ENCODE measurements at regions not wholly inside any gene's neighbourhood (a gene's known extent, or its start where the extent isn't known, plus 50 kb on each side); places are given as distances from the start of the nearest gene placed in this dataset.

DNA sequence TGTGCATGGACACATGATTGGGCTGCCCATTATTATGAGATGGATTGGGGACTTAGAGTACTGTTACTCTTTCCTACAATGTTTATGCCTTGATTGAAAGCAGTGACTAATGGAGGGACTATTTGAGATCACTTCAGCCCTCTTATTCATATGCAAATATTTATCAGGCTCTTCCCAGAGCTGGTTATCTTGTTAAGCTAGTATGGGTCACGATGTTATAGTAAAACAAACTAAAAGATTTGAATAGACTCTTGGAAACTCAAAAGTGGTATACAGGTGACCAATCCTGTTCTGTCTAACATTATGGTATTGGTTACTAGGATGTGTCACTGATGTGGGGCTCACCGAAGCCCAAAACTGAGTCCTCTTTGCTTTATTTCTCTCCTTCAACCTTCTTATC, 306.2 kb upstream of the CASK start:
- 67% methylated on average over 1 of the region's 2 CpGs for WGBS (ENCODE audit: insufficient coverage)

DNA sequence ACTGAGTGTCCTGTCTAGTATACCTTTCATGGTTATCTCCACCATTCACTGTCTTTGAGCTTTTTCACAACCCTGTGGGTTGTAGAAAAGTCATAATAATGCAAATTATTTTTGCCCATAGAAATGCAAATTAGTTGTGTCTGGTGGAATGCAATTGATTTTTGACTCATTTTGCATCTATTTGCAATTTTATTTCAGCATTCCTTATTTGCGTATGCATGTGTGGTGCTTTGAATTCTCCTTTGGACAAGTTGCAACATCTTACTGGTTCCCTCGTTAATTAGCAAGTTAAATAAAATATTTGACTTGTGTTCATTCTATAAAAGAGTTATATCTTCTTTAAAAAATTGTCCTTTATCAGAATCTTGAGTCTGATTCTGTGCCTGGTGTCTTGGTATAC, 297.3 kb upstream of the CASK start:
- Histone ChIP-seq H3K27ac (ENCODE audit: insufficient read depth in 1 of 2, low read depth in 1 of 2, low read length in 2 of 2, poor library complexity in 1 of 2, severe bottlenecking in 2 of 2) (no peak overlapping the region), H3K4me1 (ENCODE audit: control extremely low read depth in 1 of 4, control insufficient read depth in 4 of 4, insufficient read depth in 4 of 4, low read length in 3 of 4) (no peaks in the 10 kb centered on the region), H3K36me3 (ENCODE audit: control insufficient read depth in 4 of 4, insufficient read depth in 4 of 4, low read length in 3 of 4) (no peaks in the 10 kb centered on the region), H3K9me3 (ENCODE audit: control extremely low read depth in 1 of 5, control insufficient read depth in 4 of 5, insufficient read depth in 2 of 5, low read depth in 1 of 5, low read length in 4 of 5) (no peaks in the 10 kb centered on the region), H3K4me3 (ENCODE audit: control insufficient read depth in 1 of 7, extremely low read depth in 1 of 7, insufficient read depth in 4 of 7, low read depth in 2 of 7, low read length in 6 of 7) (no peak overlapping the region), H3K27me3 (replicated peaks in 2 of 5; ENCODE audit: control insufficient read depth in 4 of 5, insufficient read depth in 5 of 5, low read length in 4 of 5) (peaks cover 0 to 3% (median 0%) of the 10 kb centered on the region in 5 experiments)
- ChIA-PET CTCF (no interaction called here), POLR2A (no interaction called here)
- no peak for DNase-seq
- WGBS (ENCODE audit: insufficient coverage), result no CpG with 5 or more reads among the region's 2 CpGs

More for the DNA sequence above, 306.2 kb upstream of the CASK start:
- no peaks in the 10 kb centered on the region for H3K36me3 ChIP-seq (ENCODE audit: control insufficient read depth in 4 of 4, insufficient read depth in 4 of 4, low read length in 3 of 4)
- no peak overlapping the region for H3K4me3 ChIP-seq (ENCODE audit: control insufficient read depth in 1 of 7, extremely low read depth in 1 of 7, insufficient read depth in 4 of 7, low read depth in 2 of 7, low read length in 6 of 7)
- DNase-seq, result no peak
- ChIA-PET POLR2A (no interaction called here), CTCF (no interaction called here)
- no peaks in the 10 kb centered on the region for H3K9me3 ChIP-seq (ENCODE audit: control extremely low read depth in 1 of 5, control insufficient read depth in 4 of 5, insufficient read depth in 2 of 5, low read depth in 1 of 5, low read length in 4 of 5)
- H3K27ac ChIP-seq (ENCODE audit: insufficient read depth in 1 of 2, low read depth in 1 of 2, low read length in 2 of 2, poor library complexity in 1 of 2, severe bottlenecking in 2 of 2), result no peak overlapping the region
- no peaks in the 10 kb centered on the region for H3K4me1 ChIP-seq (ENCODE audit: control extremely low read depth in 1 of 4, control insufficient read depth in 4 of 4, insufficient read depth in 4 of 4, low read length in 3 of 4)
- peaks cover 0 to 3% (median 0%) of the 10 kb centered on the region in 5 experiments for H3K27me3 ChIP-seq (replicated peaks in 2 of 5; ENCODE audit: control insufficient read depth in 4 of 5, insufficient read depth in 5 of 5, low read length in 4 of 5)

DNA sequence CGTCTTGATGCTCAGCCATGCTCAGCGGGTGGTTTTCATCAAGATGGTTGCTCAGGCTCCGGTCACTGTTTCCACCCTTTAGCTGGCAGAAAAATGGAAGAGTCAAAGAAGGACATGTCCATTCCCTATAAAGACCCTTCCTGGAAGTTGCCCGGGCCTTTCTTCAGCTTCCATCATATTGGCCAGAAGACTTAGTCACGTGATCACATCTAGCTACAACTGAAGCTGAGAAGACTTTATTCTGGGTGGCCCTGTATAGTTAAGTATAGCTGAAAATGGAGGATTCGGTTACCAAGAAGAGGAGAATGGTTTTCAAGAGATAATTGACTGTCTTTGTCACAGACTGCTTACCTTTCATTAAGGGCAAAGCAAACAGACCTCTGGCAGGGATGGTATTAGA, 296.7 kb upstream of the CASK start:
- Histone ChIP-seq H3K36me3 (ENCODE audit: control insufficient read depth in 4 of 4, insufficient read depth in 4 of 4, low read length in 3 of 4) (no peaks in the 10 kb centered on the region), H3K4me3 (ENCODE audit: control insufficient read depth in 1 of 7, extremely low read depth in 1 of 7, insufficient read depth in 4 of 7, low read depth in 2 of 7, low read length in 6 of 7) (no peak overlapping the region), H3K27ac (ENCODE audit: insufficient read depth in 1 of 2, low read depth in 1 of 2, low read length in 2 of 2, poor library complexity in 1 of 2, severe bottlenecking in 2 of 2) (no peak overlapping the region), H3K27me3 (replicated peaks in 2 of 5; ENCODE audit: control insufficient read depth in 4 of 5, insufficient read depth in 5 of 5, low read length in 4 of 5) (peaks cover 0 to 3% (median 0%) of the 10 kb centered on the region in 5 experiments), H3K9me3 (ENCODE audit: control extremely low read depth in 1 of 5, control insufficient read depth in 4 of 5, insufficient read depth in 2 of 5, low read depth in 1 of 5, low read length in 4 of 5) (no peaks in the 10 kb centered on the region), H3K4me1 (ENCODE audit: control extremely low read depth in 1 of 4, control insufficient read depth in 4 of 4, insufficient read depth in 4 of 4, low read length in 3 of 4) (no peaks in the 10 kb centered on the region)
- POLR2A ChIA-PET, result no interaction called here
- DNase-seq, result no peak
- WGBS (ENCODE audit: insufficient coverage), result 91% methylated on average over 5 of the region's 6 CpGs
- CTCF ChIA-PET, result no interaction called here

DNA sequence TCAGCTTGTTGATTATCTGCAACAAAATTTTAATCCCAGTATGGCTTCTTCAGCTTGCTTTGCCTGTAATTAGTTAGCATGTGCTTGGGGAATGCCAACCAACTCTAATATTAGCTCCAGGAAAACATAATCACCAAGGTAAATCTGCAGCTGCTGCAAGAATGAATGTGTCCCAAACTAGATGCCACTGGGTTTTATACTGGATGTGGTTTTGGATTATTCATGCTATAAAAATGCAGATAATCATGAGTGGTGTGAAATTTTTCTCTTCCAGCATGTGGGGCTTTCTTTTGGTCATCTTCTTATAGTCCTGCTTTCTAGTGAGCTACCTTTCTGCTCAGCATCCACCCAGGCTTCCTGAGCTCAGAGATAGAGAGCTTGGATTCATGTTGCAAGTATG, 295.9 kb upstream of the CASK start:
- H3K36me3 ChIP-seq (ENCODE audit: control insufficient read depth in 4 of 4, insufficient read depth in 4 of 4, low read length in 3 of 4), result no peaks in the 10 kb centered on the region

DNA sequence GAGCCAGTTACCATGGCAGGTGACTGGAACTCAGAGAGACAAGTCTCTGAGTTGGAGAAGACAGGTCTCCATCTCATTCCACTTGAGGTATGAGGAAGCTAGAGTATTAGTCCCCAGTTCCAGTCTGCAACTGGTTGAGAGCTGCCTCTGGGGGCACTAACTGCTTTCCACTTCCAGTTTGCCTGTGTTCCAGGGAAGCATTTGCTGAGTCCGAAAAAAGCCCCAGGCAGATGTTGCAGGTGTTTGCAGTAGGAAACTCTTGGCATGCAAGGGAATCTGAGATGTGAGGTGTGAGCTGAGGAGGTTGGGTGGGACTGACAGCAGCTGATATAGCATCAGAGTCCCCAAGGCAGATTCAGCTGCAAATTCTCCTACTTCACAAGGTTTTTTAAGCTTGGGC, 272.2 kb upstream of the CASK start:
- Histone ChIP-seq H3K9me3 (ENCODE audit: control extremely low read depth in 1 of 5, control insufficient read depth in 4 of 5, insufficient read depth in 2 of 5, low read depth in 1 of 5, low read length in 4 of 5) (peaks cover 0 to 1% (median 0%) of the 10 kb centered on the region in 5 experiments), H3K4me3 (ENCODE audit: control insufficient read depth in 1 of 7, extremely low read depth in 1 of 7, insufficient read depth in 4 of 7, low read depth in 2 of 7, low read length in 6 of 7) (no peak overlapping the region), H3K4me1 (ENCODE audit: control extremely low read depth in 1 of 4, control insufficient read depth in 4 of 4, insufficient read depth in 4 of 4, low read length in 3 of 4) (no peaks in the 10 kb centered on the region), H3K36me3 (ENCODE audit: control insufficient read depth in 4 of 4, insufficient read depth in 4 of 4, low read length in 3 of 4) (no peaks in the 10 kb centered on the region), H3K27me3 (replicated peaks in 2 of 5; ENCODE audit: control insufficient read depth in 4 of 5, insufficient read depth in 5 of 5, low read length in 4 of 5) (no peaks in the 10 kb centered on the region), H3K27ac (ENCODE audit: insufficient read depth in 1 of 2, low read depth in 1 of 2, low read length in 2 of 2, poor library complexity in 1 of 2, severe bottlenecking in 2 of 2) (no peak overlapping the region)
- no peak for DNase-seq
- WGBS (ENCODE audit: insufficient coverage), result 80% methylated on average over 1 of the region's 1 CpG
- CTCF ChIA-PET, result no interaction called here
- POLR2A ChIA-PET, result no interaction called here

More for the DNA sequence above, 295.9 kb upstream of the CASK start:
- Histone ChIP-seq H3K27me3 (replicated peaks in 2 of 5; ENCODE audit: control insufficient read depth in 4 of 5, insufficient read depth in 5 of 5, low read length in 4 of 5) (peaks cover 0 to 3% (median 2%) of the 10 kb centered on the region in 5 experiments), H3K4me3 (ENCODE audit: control insufficient read depth in 1 of 7, extremely low read depth in 1 of 7, insufficient read depth in 4 of 7, low read depth in 2 of 7, low read length in 6 of 7) (no peak overlapping the region), H3K4me1 (ENCODE audit: control extremely low read depth in 1 of 4, control insufficient read depth in 4 of 4, insufficient read depth in 4 of 4, low read length in 3 of 4) (no peaks in the 10 kb centered on the region), H3K9me3 (ENCODE audit: control extremely low read depth in 1 of 5, control insufficient read depth in 4 of 5, insufficient read depth in 2 of 5, low read depth in 1 of 5, low read length in 4 of 5) (no peaks in the 10 kb centered on the region), H3K27ac (ENCODE audit: insufficient read depth in 1 of 2, low read depth in 1 of 2, low read length in 2 of 2, poor library complexity in 1 of 2, severe bottlenecking in 2 of 2) (no peak overlapping the region)
- ChIA-PET POLR2A (no interaction called here), CTCF (no interaction called here)
- no peak for DNase-seq

DNA sequence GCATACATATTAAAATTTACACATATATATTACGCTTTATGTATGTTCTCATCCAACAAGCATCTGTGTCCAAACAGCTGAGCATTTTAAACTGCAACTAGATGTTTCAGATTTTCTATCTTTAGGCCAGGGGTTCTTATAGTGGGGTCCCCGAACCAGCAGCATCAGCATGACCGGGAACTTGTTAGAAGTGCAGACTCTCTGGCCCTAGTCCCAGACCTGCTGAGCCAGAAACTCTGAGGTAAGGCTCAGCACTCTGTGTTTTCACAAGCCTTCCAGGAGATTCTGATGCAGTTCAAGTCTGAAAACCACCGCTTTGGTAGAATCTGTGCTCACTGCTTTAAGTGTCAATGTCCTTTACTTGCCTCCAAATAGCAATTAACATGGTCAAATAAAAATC, 266.2 kb upstream of the CASK start:
- WGBS (ENCODE audit: insufficient coverage), result 94% methylated on average over 4 of the region's 4 CpGs
- ChIA-PET CTCF (no interaction called here), POLR2A (no interaction called here)
- no peak for DNase-seq
- H3K36me3 ChIP-seq (ENCODE audit: control insufficient read depth in 4 of 4, insufficient read depth in 4 of 4, low read length in 3 of 4), result no peaks in the 10 kb centered on the region
- H3K9me3 ChIP-seq (ENCODE audit: control extremely low read depth in 1 of 5, control insufficient read depth in 4 of 5, insufficient read depth in 2 of 5, low read depth in 1 of 5, low read length in 4 of 5), result peaks cover 0 to 1% (median 0%) of the 10 kb centered on the region in 5 experiments
- no peak overlapping the region for H3K4me3 ChIP-seq (ENCODE audit: control insufficient read depth in 1 of 7, extremely low read depth in 1 of 7, insufficient read depth in 4 of 7, low read depth in 2 of 7, low read length in 6 of 7)
- no peaks in the 10 kb centered on the region for H3K4me1 ChIP-seq (ENCODE audit: control extremely low read depth in 1 of 4, control insufficient read depth in 4 of 4, insufficient read depth in 4 of 4, low read length in 3 of 4)
- H3K27me3 ChIP-seq (replicated peaks in 2 of 5; ENCODE audit: control insufficient read depth in 4 of 5, insufficient read depth in 5 of 5, low read length in 4 of 5), result no peaks in the 10 kb centered on the region
- no peak overlapping the region for H3K27ac ChIP-seq (ENCODE audit: insufficient read depth in 1 of 2, low read depth in 1 of 2, low read length in 2 of 2, poor library complexity in 1 of 2, severe bottlenecking in 2 of 2)

DNA sequence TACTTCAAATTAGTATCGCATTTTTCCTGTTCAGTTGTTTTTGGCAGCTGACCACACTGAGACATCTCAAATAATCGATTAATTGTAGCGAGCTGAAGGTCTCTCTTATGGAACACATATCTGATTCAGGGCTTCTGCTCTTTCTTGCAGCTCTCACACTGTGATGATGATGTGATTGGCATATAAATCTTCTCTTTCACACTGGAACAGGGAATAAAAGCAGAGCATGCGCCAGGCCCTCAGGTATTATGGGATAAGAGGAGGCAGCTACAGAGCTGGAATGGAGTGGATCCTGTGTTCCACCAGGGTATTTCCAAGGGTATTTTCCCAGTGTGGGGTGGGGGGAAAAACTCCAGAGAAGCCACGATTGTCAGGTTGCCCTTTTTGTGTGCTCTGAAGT, 265.4 kb upstream of the CASK start:
- DNase-seq, result no peak
- no peaks in the 10 kb centered on the region for H3K27me3 ChIP-seq (replicated peaks in 2 of 5; ENCODE audit: control insufficient read depth in 4 of 5, insufficient read depth in 5 of 5, low read length in 4 of 5)
- CTCF ChIA-PET, result no interaction called here
- H3K4me3 ChIP-seq (ENCODE audit: control insufficient read depth in 1 of 7, extremely low read depth in 1 of 7, insufficient read depth in 4 of 7, low read depth in 2 of 7, low read length in 6 of 7), result no peak overlapping the region
- no peak overlapping the region for H3K27ac ChIP-seq (ENCODE audit: insufficient read depth in 1 of 2, low read depth in 1 of 2, low read length in 2 of 2, poor library complexity in 1 of 2, severe bottlenecking in 2 of 2)
- no peaks in the 10 kb centered on the region for H3K36me3 ChIP-seq (ENCODE audit: control insufficient read depth in 4 of 4, insufficient read depth in 4 of 4, low read length in 3 of 4)
- POLR2A ChIA-PET, result no interaction called here
- H3K4me1 ChIP-seq (ENCODE audit: control extremely low read depth in 1 of 4, control insufficient read depth in 4 of 4, insufficient read depth in 4 of 4, low read length in 3 of 4), result no peaks in the 10 kb centered on the region
- 75% methylated on average over 4 of the region's 5 CpGs for WGBS (ENCODE audit: insufficient coverage)
- H3K9me3 ChIP-seq (ENCODE audit: control extremely low read depth in 1 of 5, control insufficient read depth in 4 of 5, insufficient read depth in 2 of 5, low read depth in 1 of 5, low read length in 4 of 5), result peaks cover 0 to 1% (median 0%) of the 10 kb centered on the region in 5 experiments

Data from common myeloid progenitor, CD34-positive (primary cell).